C4-2B (cell line): ENCODE measurements at regions not wholly inside any gene's neighbourhood (a gene's known extent, or its start where the extent isn't known, plus 50 kb on each side); places are given as distances from the start of the nearest gene placed in this dataset.

Experiments used
- H3K27ac ChIP-seq: fragments of 450-650 bp; 2 replicates; pipeline ENCODE4 v1.5.1; 2017
- ZFX ChIP-seq: fragments of 450-650 bp; IDR thresholded peaks from 2 replicates; pipeline ENCODE4 v1.6.1; 2017
- TF ChIP-seq, protein P1 (sequence below): fragments of 450-650 bp; conservative IDR thresholded peaks from 2 replicates; pipeline ENCODE4 v1.5.1; 2017; ENCODE audit warnings: mild to moderate bottlenecking

DNA sequence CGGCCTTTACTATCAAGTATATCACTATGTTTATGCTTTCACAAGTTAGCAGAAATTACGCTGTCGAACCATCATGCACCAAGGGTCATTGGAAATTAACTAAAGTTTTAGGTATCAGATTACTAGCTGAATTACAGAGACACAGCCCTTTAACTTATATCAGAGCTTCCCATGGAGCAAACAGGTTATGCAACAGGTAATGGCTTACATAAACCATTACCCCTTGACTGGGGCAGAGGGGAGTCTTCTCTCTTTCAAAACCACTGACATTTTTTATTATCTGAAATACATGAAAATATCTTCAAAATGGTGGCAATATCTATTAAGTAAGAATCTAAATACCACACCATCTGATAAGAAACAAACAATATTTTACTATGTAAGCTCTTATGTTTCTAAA lies 1692.9 kb upstream of the SLC10A2 start:
- H3K27ac ChIP-seq: no peak overlapping the region
- TF ChIP-seq ZFX: no peak
- TF ChIP-seq, protein P1, sequence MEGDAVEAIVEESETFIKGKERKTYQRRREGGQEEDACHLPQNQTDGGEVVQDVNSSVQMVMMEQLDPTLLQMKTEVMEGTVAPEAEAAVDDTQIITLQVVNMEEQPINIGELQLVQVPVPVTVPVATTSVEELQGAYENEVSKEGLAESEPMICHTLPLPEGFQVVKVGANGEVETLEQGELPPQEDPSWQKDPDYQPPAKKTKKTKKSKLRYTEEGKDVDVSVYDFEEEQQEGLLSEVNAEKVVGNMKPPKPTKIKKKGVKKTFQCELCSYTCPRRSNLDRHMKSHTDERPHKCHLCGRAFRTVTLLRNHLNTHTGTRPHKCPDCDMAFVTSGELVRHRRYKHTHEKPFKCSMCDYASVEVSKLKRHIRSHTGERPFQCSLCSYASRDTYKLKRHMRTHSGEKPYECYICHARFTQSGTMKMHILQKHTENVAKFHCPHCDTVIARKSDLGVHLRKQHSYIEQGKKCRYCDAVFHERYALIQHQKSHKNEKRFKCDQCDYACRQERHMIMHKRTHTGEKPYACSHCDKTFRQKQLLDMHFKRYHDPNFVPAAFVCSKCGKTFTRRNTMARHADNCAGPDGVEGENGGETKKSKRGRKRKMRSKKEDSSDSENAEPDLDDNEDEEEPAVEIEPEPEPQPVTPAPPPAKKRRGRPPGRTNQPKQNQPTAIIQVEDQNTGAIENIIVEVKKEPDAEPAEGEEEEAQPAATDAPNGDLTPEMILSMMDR: no peak

DNA sequence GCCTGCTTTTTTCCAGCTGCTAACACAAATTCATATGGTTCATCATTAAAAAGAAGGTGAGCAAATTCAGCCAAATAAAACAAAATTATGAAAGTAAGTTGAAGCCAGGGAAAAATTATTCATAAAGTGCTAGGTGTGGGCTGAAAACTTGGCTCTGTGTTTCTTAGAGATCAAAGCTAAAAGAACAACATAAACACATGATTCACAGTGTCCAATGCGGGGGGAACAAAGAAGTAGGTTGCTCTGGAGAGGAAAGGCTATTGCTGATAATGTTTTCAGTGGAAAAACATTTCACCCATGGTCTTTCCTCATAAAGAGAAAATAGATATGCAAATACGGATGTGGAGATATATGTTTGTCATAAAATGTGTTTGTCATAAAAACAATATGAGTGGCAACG lies 1691.5 kb upstream of the SLC10A2 start:
- TF ChIP-seq, protein P1: no peak
- no peak for TF ChIP-seq ZFX
- H3K27ac ChIP-seq: no peak overlapping the region

DNA sequence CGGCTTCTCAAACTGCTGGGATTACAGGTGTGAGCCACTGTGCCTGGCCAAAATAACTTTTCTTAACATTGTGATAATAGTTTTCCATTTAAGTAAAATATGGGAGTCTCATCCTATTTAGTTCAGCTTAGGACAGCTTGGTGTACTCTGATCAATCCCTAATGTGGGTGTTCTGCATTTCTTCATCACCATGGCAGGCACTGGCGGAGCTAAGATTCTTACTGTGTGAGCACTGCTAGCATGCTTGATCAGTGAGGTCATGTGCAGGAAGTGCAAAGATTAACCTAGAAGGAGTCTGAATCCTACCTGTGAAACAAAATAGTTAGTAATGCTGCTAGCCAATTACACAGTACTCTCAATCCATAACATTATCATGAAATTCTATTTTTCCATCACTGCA lies 1684.2 kb upstream of the SLC10A2 start:
- TF ChIP-seq, protein P1: no peak
- TF ChIP-seq ZFX: no peak
- no peak overlapping the region for H3K27ac ChIP-seq

DNA sequence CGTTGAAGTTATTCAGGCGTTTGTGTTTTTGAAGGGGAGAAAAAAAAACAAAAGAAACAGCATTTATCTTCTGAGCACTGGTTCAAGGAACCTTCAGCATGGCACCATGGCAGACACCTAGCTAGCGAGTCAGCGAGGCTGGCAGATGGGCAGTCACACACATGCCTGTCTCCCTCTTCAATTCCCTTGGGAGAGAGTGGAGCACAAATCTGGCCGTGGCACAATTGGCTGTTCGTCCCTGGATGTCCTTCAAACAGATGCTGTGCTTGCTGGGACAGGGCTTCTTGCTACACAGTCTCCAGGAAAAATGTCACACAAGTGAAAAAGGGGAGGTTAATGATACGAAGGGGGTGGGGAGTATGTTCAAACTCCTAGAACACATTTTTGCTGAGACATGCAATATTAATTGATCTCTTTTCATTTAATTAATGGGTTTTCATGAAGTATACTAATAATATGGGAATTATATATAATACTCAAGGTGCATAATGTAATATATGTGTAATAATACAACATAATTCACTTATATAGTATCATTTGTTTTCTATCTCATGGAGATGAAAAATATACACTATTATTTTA lies 1674.5 kb upstream of the SLC10A2 start:
- TF ChIP-seq ZFX: no peak
- TF ChIP-seq, protein P1: no peak
- H3K27ac ChIP-seq: no peak overlapping the region

DNA sequence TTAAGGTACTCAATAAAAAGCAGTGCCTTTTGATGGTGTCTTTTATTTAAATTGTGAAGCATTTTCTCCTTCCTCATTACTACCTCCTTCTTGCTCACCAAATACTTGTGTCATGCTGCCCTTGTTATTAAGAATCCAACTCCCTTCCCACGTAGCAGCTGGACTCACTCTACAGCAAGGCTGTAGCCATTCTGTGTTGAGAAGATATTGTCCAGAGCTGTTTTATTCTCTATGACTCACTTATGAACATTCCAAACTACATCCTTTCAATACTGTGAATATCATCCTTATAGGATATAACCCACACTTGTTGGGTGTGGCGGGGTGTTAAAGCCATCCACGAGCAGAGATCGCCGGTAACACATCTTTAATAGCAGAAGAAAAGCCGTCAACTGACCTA lies 1671.5 kb upstream of the SLC10A2 start:
- TF ChIP-seq ZFX: no peak
- TF ChIP-seq, protein P1: no peak

DNA sequence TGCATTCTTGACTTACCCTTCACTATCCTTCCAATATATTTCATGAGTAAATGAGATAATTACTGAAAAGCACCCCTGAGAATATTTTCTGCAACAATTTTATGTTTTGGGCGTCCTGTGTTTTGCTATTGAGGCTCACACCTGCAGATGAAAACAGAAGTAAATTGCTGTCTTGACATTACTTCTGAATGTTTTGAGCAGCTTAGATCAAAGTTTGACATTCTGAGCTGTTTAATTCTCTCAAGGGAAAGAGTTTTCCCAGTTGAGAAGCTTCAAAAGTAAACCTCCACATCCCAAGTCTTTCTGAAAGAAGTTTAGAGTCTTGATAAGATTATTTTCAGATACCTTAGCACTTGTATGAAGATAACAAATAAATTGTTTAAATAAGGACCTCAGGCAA lies 1667.2 kb upstream of the SLC10A2 start:
- no peak for TF ChIP-seq ZFX
- TF ChIP-seq, protein P1: no peak
- H3K27ac ChIP-seq: no peak overlapping the region

More for the DNA sequence above, 1671.5 kb upstream of the SLC10A2 start:
- H3K27ac ChIP-seq: no peak overlapping the region

DNA sequence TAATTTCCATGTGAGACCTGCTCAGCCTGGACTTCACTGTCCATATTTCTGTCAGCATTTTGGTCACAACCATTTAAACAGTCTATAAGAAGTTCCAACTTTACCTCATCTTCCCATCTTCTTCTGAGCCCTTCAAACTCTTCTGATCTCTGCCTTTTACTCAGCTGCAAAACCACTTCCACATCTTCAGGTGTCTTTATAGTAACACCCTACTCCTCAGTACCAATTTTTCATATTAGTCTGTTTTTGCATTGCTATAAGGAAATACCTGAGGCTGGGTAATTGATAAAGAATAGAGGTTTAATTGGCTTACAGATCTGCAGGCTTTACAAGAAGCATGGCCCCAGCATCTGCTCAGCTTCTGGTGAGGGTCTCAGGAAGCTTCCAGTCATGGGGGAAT lies 1648.9 kb upstream of the SLC10A2 start:
- H3K27ac ChIP-seq: no peak overlapping the region
- TF ChIP-seq ZFX: no peak
- TF ChIP-seq, protein P1: no peak
